Vagina (tissue), 2 donors: ENCODE measurements at regions not wholly inside any gene's neighbourhood (a gene's known extent, or its start where the extent isn't known, plus 50 kb on each side); places are given as distances from the start of the nearest gene placed in this dataset.

ENCODE experiments used
- CTCF ChIP-seq, 3 experiments: fragments of 450-650 bp in 2 of 3; fragments of 200-600 bp in 1 of 3; sonication (generic) in 1 of 3; IDR thresholded peaks; one replicate each; pipeline ENCODE4 v1.5.1; 2017 to 2019; ENCODE audit warnings: antibody characterized with exemption in 3 of 3, mild to moderate bottlenecking in 2 of 3, moderate library complexity in 2 of 3
- POLR2AphosphoS5 ChIP-seq, 2 donors: sonication (generic); formaldehyde crosslinking; IDR thresholded peaks; one replicate each; pipeline ENCODE4 v1.9.0; 2017; ENCODE audit warnings: antibody characterized with exemption in 2 of 2, mild to moderate bottlenecking in 2 of 2, low read depth in 1 of 2; ENCODE audit not compliant: insufficient read depth in 1 of 2

- TF ChIP-seq CTCF (IDR thresholded peaks at IDR 0.05) (no peak), POLR2AphosphoS5 (IDR thresholded peaks at IDR 0.05; ENCODE audit: insufficient read depth in 1 of 2, low read depth in 1 of 2) (no peak)
Measured at GRCh38 chr1:221015159-221015790, 136.0 kb downstream of the HLX start.
